Prostate gland (tissue), 2 donors: ENCODE measurements at regions not wholly inside any gene's neighbourhood (a gene's known extent, or its start where the extent isn't known, plus 50 kb on each side); places are given as distances from the start of the nearest gene placed in this dataset.

Experiments used
- DNase-seq: peaks from one replicate; pipeline ENCODE4 v3.0.0-alpha.2; 2019; ENCODE audit warnings: low spot score
- H3K27ac ChIP-seq, 2 donors: fragments of 200-600 bp; sonication (generic); 2 replicates each; pipeline ENCODE4 v1.5.1; 2017 to 2019
- H3K27me3 ChIP-seq: fragments of 200-600 bp; sonication (generic); replicated peaks from 2 replicates; pipeline ENCODE4 v1.5.1; 2019; ENCODE audit not compliant: insufficient read depth
- H3K36me3 ChIP-seq, 2 donors: fragments of 200-600 bp; sonication (generic); 1 replicate in 1 of 2; 2 replicates in 1 of 2; pipeline versions ENCODE4 v1.5.1 to v1.8.1; 2017 to 2019
- H3K4me1 ChIP-seq: fragments of 200-600 bp; sonication (generic); replicated peaks from 2 replicates; pipeline ENCODE4 v1.5.1; 2019
- H3K4me3 ChIP-seq, 2 donors: fragments of 200-600 bp; sonication (generic); 2 replicates each; pipeline ENCODE4 v1.5.1; 2017 to 2019
- H3K9me3 ChIP-seq: fragments of 200-600 bp; sonication (generic); 2 replicates; pipeline ENCODE4 v1.5.1; 2017
- POLR2A ChIP-seq: fragments of 450-650 bp; IDR thresholded peaks from one replicate; pipeline ENCODE4 v1.6.1; 2016; ENCODE audit warnings: antibody characterized with exemption, mild to moderate bottlenecking
- POLR2AphosphoS5 ChIP-seq: sonication (generic); formaldehyde crosslinking; IDR thresholded peaks from one replicate; pipeline ENCODE4 v1.6.1; 2017; ENCODE audit warnings: antibody characterized with exemption
- WGBS: methylation state at CpG from one replicate; pipeline ENCODE4 v1.1.5; 2018; 5-methylcytosine and 5-hydroxymethylcytosine counted together
- intact Hi-C: fragments of 100-400 bp; cut with DNase I; formaldehyde crosslinking; loops from one replicate; pipeline ENCODE4 v1.14.2; 2022
- TF ChIP-seq, protein P1 (sequence below), 4 experiments: fragments of 200-600 bp in 2 of 4; fragments of 450-650 bp in 2 of 4; sonication (generic) in 2 of 4; IDR thresholded peaks; 1 replicate in 3 of 4; 2 replicates in 1 of 4; pipeline ENCODE4 v1.5.1; 2016 to 2019; ENCODE audit warnings: antibody characterized with exemption in 4 of 4, mild to moderate bottlenecking in 2 of 4, moderate library complexity in 2 of 4

DNA sequence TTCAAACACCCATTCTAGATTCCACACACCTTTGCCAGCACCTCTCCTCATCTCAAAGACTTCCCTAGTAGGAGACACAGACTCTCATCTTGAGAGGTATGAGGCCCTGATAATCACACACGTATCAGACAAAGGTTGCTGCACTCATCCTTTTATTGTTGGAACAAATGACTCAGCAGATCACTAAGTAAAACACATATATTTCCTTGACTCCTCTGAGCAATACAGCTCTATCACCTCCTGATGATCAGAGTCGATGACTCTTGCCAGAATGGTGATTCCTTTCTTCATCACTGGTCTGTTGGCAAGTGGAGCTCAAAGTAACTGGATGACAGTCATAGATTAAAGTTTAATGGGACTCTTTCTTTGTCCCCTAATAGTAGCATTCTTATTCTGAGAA is 1049.2 kb upstream of the ZEB2 start:
- TF ChIP-seq POLR2A: no peak
- TF ChIP-seq, protein P1, sequence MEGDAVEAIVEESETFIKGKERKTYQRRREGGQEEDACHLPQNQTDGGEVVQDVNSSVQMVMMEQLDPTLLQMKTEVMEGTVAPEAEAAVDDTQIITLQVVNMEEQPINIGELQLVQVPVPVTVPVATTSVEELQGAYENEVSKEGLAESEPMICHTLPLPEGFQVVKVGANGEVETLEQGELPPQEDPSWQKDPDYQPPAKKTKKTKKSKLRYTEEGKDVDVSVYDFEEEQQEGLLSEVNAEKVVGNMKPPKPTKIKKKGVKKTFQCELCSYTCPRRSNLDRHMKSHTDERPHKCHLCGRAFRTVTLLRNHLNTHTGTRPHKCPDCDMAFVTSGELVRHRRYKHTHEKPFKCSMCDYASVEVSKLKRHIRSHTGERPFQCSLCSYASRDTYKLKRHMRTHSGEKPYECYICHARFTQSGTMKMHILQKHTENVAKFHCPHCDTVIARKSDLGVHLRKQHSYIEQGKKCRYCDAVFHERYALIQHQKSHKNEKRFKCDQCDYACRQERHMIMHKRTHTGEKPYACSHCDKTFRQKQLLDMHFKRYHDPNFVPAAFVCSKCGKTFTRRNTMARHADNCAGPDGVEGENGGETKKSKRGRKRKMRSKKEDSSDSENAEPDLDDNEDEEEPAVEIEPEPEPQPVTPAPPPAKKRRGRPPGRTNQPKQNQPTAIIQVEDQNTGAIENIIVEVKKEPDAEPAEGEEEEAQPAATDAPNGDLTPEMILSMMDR (IDR thresholded peaks at IDR 0.05): no peak
- Histone ChIP-seq H3K9me3 (no peaks in the 10 kb centered on the region), H3K4me3 (no peak overlapping the region), H3K36me3 (no peaks in the 10 kb centered on the region), H3K27me3 (no peaks in the 10 kb centered on the region), H3K4me1 (no peaks in the 10 kb centered on the region), H3K27ac (no peak overlapping the region)
- intact Hi-C loops: no loop called here
- no peak for DNase-seq
- 82% methylated on average over 2 of the region's 2 CpGs for WGBS

DNA sequence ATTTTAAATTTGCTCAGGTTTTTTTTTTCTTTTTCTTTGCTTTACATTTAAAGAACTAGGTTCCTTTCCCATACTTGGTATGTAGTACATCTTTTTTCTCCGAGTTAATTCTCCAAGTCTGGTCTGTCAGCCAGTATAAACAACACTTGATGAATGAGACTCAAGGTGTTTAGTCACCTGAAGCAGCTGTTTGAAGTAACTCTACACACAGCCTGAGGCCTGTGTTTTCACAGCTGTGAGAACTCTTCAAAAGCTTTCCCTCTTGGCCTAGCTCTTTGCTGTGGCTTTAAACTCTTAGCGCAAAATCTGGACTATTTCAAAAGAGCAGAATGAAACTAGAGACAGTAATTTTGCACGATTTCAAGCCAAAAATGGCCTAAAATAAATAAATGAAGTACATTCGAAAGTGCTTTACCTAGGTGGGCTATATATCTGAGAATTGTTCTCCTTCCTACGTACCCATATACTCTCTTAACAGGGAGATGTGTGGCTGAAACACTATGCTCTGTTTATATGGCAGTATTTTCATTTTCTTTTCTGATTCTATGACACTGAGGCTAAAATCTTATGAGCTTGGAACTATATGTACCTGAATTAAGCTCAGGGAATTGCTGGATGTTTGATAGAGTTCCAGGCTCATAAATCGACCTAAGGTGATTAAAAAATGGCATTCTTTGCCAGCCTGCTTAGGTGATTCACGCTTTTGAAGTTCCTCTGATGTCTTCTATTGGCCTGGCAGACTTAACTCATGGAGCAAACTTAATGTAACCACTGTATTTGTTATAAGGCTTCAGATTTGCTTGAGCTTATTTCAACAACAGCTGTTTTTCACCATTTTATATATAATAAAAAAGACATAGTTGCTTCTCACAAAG is 1044.1 kb upstream of the ZEB2 start:
- intact Hi-C loops: no loop called here
- Histone ChIP-seq H3K36me3 (no peaks in the 10 kb centered on the region), H3K4me1 (no peaks in the 10 kb centered on the region), H3K27ac (no peak overlapping the region), H3K4me3 (no peak overlapping the region), H3K27me3 (no peaks in the 10 kb centered on the region), H3K9me3 (no peaks in the 10 kb centered on the region)
- TF ChIP-seq POLR2A (no peak), POLR2AphosphoS5 (peak; percentile 10)
- TF ChIP-seq, protein P1 (IDR thresholded peaks at IDR 0.05): no peak
- WGBS: 27% methylated on average over 7 of the region's 7 CpGs
- DNase-seq: peak; percentile 30

DNA sequence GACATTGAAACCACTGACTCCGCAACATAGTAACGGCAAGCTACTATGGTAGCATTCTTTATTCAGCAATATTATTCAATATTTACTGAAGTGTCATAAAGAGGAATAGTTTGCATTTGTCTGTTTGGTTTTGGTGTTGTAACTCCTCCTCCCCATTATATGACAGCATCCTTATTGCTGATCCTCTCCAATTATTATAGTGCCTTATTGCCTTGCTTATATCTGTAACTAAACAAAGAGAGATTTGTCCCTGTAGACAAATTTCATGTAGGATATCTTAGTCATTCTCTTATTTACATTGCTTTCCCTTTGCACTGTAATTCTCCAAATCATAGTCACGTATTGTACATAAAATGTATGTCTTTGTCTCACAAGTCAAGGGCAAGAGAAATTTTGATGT is 1041.2 kb upstream of the ZEB2 start:
- TF ChIP-seq, protein P1 (IDR thresholded peaks at IDR 0.05): no peak
- TF ChIP-seq POLR2AphosphoS5 (no peak), POLR2A (no peak)
- Histone ChIP-seq H3K9me3 (no peaks in the 10 kb centered on the region), H3K27me3 (no peaks in the 10 kb centered on the region), H3K27ac (no peak overlapping the region), H3K4me3 (no peak overlapping the region), H3K36me3 (no peaks in the 10 kb centered on the region), H3K4me1 (no peaks in the 10 kb centered on the region)
- intact Hi-C loops: no loop called here
- DNase-seq: no peak
- 79% methylated on average over 3 of the region's 3 CpGs for WGBS

DNA sequence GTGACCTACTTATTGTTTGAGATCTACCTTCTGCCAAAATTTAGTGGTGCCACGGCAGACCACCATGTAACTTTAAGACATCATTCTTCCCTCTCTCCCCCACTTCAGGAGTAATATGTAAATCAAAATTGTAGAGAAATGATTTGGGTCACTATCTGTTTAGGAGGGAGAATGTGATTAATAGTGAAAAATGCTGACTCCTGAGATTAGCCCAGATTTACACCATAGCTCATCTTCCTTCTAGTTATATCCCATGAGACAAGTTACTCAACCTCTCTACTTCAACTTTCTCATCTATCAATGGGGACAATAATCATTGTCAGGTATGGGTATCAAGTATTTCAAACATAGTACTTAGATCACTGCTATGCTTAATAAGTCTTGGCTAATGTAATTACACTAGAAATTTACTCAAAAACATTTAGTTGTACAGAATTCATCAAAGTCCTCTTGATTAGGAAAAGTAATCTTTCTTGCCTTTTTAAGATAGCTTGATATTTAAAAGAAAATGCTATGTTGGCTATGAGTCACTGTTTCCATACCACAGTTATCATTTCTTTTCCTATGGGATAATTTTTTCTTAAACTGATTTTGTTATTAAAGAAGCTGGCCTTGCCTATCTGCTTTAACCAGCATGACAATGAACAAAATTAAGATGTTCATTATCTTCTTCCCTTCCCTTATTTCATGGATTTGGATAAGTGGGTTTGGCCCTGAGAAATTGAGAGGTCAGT is 1038.9 kb upstream of the ZEB2 start:
- intact Hi-C loops: no loop called here
- H3K9me3 ChIP-seq: no peaks in the 10 kb centered on the region
- DNase-seq: no peak
- H3K27me3 ChIP-seq: no peaks in the 10 kb centered on the region
- no peaks in the 10 kb centered on the region for H3K4me1 ChIP-seq
- H3K4me3 ChIP-seq: no peak overlapping the region
- H3K36me3 ChIP-seq: no peaks in the 10 kb centered on the region
- TF ChIP-seq POLR2A (no peak), POLR2AphosphoS5 (no peak)
- TF ChIP-seq, protein P1 (IDR thresholded peaks at IDR 0.05): no peak
- no peak overlapping the region for H3K27ac ChIP-seq
- 75% methylated on average over 1 of the region's 1 CpG for WGBS
